ENCODE measurements at regions not wholly inside any gene's neighbourhood (a gene's known extent, or its start where the extent isn't known, plus 50 kb on each side); places are given as distances from the start of the nearest gene placed in this dataset.

GRCh38 chrX:38856670-38857265 is 55.5 kb downstream of the MID1IP1 start:
- no peak for TF ChIP-seq CTCF (IDR thresholded peaks at IDR 0.05)
- DNase-seq, result no peak
- Mint-ChIP-seq H3K4me3 (no peak overlapping the region), H3K27ac (no peak overlapping the region), H3K4me1 (ENCODE audit: low read depth) (peaks cover 7% of the 10 kb centered on the region), H3K27me3 (no peaks in the 10 kb centered on the region), H3K9me3 (no peaks in the 10 kb centered on the region), H3K36me3 (ENCODE audit: low read depth) (no peaks in the 10 kb centered on the region)
- ATAC-seq, result no peak
- ChIA-PET POLR2A (no interaction called here), CTCF (no interaction called here)
- intact Hi-C loops (cut with micrococcal nuclease), result no loop called here

- intact Hi-C loops (cut with micrococcal nuclease), result no loop called here
- Mint-ChIP-seq H3K36me3 (ENCODE audit: low read depth) (no peaks in the 10 kb centered on the region), H3K27ac (no peak overlapping the region), H3K9me3 (no peaks in the 10 kb centered on the region), H3K4me1 (ENCODE audit: low read depth) (peaks cover 7% of the 10 kb centered on the region), H3K27me3 (no peaks in the 10 kb centered on the region), H3K4me3 (no peak overlapping the region)
- ChIA-PET CTCF (no interaction called here), POLR2A (no interaction called here)
- no peak for ATAC-seq
- no peak for DNase-seq
- no peak for TF ChIP-seq CTCF (IDR thresholded peaks at IDR 0.05)
Observed at GRCh38 chrX:38857736-38858523, 56.7 kb downstream of the MID1IP1 start.

GRCh38 chrX:38859602-38860001 is 58.3 kb downstream of the MID1IP1 start:
- ATAC-seq (peak; percentile 47), DNase-seq (no peak)
- H3K27ac Mint-ChIP-seq, result no peak overlapping the region
- TF ChIP-seq CTCF (IDR thresholded peaks at IDR 0.05), result no peak
- ChIA-PET CTCF (no interaction called here), POLR2A (no interaction called here)
- intact Hi-C loops (cut with micrococcal nuclease), result loop anchor here (5.0 kb wide), 1 partner anchor 47 kb away; no protein-coding TSS in a partner anchor
- H3K9me3 Mint-ChIP-seq, result no peaks in the 10 kb centered on the region
- peaks cover 7% of the 10 kb centered on the region for H3K4me1 Mint-ChIP-seq (ENCODE audit: low read depth)
- H3K4me3 Mint-ChIP-seq, result no peak overlapping the region
- H3K36me3 Mint-ChIP-seq (ENCODE audit: low read depth), result no peaks in the 10 kb centered on the region
- H3K27me3 Mint-ChIP-seq, result no peaks in the 10 kb centered on the region

GRCh38 chrX:38860106-38861013 is 59.1 kb downstream of the MID1IP1 start:
- Mint-ChIP-seq H3K4me3 (peak overlapping the region; percentile 25), H3K9me3 (no peaks in the 10 kb centered on the region), H3K27ac (no peak overlapping the region), H3K27me3 (no peaks in the 10 kb centered on the region), H3K4me1 (ENCODE audit: low read depth) (peaks cover 7% of the 10 kb centered on the region), H3K36me3 (ENCODE audit: low read depth) (no peaks in the 10 kb centered on the region)
- intact Hi-C loops (cut with micrococcal nuclease), result loop anchor here (5.0 kb wide), 1 partner anchor 48 kb away; no protein-coding TSS in a partner anchor
- DNase-seq, result peak; percentile 71
- TF ChIP-seq CTCF (IDR thresholded peaks at IDR 0.05), result no peak
- CTCF ChIA-PET, result no interaction called here
- ATAC-seq, result peak; percentile 92
- POLR2A ChIA-PET, result interaction anchor here (1.2 kb wide), 1 partner anchor 222 kb away, joined by 3 read pairs; no protein-coding TSS in a partner anchor
